AG09319 (cell line): ENCODE measurements at regions not wholly inside any gene's neighbourhood (a gene's known extent, or its start where the extent isn't known, plus 50 kb on each side); places are given as distances from the start of the nearest gene placed in this dataset.
A peak's percentile ranks its signal among the peaks of the same experiment; 100 is the strongest.

Experiments used
- DNase-seq: peaks from one replicate; pipeline ENCODE4 v3.0.0-alpha.2; 2010; ENCODE audit warnings: low read depth; ENCODE audit errors: extremely low read depth
- TF ChIP-seq, protein P1 (sequence below): IDR thresholded peaks from 2 replicates; pipeline ENCODE4 v1.5.1; 2011; ENCODE audit warnings: low read depth, mild to moderate bottlenecking, inconsistent platforms, low read length, moderate library complexity

DNA sequence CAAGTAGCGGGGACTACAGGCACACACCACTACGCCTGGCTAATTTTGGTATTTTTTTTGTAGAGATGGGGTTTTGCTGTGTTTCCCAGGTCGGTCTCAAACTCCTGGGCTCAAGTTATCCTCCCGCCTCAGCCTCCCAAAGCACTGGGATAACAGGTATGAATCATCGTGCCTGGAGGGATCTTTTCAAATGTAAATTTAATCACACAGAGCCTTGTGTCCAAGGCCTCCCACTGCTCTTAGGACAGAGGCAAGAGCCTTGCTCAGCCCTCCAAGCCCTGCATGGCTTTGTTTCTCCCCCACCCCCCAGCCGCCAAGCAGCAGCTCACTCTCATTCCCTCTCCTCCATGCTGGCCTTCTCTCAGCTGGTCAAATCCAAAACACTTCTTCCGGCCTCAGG lies 75.3 kb upstream of the CREB3L1 start:
- no peak for DNase-seq

DNA sequence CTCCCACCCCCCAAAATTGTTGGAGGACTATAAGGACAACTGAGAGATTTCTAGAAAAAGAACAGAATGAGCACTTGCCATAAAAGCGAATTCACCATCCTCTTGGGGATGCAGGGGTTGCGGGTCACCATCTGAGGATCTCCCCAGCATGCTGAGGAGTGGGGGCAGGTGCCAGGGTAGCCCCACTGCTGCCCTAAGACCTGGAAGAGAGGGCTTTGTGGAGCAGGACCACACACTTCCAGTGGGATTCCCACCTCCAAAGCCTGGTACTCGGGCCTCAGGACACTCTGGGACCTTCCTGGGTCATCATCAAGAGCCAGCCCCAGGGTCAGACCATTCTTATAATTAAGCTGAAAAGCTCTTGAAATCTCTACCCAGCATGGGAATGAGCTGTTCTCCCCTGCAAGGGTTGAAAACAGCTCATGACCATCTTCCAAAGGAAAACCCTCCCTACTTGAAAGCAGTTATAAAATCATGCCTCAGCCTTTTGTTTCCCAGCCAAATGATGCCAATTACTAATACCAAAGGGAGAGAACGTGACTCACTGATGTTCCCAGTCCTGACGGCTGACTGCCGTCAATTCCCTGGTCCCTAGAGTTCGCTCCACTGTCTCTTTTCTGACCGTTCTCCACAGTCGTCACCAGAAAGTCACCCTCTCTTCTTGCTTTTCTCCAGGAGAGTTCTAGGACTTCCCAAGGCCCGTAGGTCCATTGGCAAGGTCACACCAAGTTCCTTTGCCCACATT lies 76.8 kb upstream of the CREB3L1 start:
- TF ChIP-seq, protein P1, sequence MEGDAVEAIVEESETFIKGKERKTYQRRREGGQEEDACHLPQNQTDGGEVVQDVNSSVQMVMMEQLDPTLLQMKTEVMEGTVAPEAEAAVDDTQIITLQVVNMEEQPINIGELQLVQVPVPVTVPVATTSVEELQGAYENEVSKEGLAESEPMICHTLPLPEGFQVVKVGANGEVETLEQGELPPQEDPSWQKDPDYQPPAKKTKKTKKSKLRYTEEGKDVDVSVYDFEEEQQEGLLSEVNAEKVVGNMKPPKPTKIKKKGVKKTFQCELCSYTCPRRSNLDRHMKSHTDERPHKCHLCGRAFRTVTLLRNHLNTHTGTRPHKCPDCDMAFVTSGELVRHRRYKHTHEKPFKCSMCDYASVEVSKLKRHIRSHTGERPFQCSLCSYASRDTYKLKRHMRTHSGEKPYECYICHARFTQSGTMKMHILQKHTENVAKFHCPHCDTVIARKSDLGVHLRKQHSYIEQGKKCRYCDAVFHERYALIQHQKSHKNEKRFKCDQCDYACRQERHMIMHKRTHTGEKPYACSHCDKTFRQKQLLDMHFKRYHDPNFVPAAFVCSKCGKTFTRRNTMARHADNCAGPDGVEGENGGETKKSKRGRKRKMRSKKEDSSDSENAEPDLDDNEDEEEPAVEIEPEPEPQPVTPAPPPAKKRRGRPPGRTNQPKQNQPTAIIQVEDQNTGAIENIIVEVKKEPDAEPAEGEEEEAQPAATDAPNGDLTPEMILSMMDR: no peak
- DNase-seq: no peak

More for the DNA sequence above, 75.3 kb upstream of the CREB3L1 start:
- TF ChIP-seq, protein P1: no peak

DNA sequence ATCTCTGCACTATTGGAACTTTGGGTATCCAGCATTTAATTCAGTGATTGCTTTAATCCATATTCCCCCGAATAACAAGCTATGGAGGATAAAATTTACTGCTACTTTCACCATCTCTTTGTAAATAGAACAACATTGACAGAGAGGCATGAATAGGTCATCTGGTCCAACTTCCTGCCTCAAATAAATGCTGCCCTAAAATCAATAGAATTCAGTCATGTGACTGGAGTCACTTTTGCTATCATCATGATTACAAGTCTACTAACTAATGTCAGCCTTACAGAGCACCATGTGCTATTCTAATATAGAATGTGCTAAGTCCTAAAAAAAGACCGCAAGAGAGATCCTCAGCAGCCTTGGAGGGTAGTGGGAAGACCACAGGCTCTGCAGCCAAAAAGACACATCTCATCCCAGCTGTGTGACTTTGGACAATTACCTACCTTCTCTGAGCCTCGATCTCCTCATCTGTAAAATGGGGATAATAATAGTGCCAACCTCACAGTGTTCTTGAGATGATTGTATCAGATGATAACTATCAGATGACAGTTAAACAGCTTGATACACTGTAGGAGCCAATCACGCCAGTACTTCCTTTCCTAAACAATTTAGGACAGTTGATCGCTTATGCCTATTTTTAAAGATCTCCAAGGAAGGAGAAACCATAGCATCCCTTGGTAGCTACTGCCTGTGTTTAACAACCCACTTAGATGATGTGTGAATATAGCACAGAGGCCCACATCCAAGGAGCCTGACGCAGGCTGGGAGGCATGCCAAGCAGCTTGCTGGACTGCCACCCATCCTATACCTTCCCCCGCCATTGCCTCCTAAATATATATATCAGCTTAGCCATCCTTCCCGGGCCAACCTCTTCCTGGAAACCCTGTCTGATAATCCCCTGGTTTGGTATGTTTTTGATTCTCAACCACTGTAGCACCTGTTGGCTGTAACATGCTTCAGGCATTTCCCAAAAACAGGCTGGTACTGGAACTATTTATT lies 77.3 kb upstream of the PHF21A start:
- TF ChIP-seq, protein P1: no peak
- no peak for DNase-seq

DNA sequence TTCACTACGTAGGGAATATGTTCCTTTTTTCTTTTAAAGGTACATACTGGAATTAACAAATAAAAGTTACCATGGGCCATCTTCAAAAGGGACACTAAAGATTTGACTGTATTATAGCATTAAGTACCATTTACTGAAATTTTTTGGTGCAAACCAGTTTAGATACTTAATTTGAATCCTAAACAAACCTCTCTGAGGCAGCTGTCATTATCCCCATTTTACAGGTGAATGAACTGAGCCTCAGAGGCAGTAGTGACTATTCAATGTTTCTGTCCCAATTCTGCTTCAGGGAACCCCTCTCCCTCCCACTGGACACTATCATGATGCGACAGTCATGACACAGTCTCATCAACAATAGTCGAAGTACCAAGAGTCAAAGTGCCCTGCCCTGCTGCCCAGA lies 76.2 kb upstream of the PHF21A start:
- TF ChIP-seq, protein P1: no peak
- DNase-seq: no peak

DNA sequence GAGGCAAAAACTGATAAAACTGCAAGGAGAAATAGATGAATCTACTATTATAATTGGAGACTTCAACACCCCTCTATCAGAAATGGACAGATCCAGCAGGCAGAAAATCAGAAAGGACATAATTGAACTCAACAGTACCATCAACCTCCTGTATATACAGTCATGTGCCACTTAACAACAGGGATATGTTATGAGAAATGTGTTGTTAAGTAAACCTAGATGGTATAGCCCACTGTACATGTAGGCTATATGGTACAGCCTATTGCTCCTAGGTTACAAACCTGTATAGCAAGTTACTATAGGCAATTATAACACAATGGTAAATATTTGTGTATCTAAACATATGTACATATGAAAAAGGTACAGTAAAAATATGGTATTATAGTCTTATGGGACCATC lies 66.8 kb upstream of the PHF21A start:
- DNase-seq: no peak
- TF ChIP-seq, protein P1: no peak

DNA sequence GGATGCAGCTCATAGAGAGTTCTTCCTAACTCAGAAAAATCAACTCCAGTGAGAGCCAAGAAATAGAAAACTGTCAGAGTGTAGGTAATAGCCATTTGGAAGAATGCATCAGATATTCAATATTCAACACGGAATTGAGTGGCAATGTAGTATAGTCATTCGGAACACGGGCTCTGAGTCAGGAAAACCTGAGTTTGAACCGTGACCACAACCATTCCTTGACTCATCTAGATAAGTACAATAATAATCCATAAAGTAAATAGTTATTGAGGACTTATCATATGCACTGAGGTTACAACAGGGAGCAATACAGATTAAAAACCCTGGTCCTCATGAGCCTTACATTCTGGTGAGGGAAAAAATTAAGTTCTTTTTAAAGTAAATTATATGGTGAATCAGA lies 62.6 kb upstream of the PHF21A start:
- TF ChIP-seq, protein P1: no peak
- peak; percentile 5 for DNase-seq
